Keratinocyte (primary cell): ENCODE measurements at regions not wholly inside any gene's neighbourhood (a gene's known extent, or its start where the extent isn't known, plus 50 kb on each side); places are given as distances from the start of the nearest gene placed in this dataset.

Experiments
- DNase-seq: peaks from one replicate; pipeline ENCODE4 v3.0.0-alpha.2; 2011; ENCODE audit warnings: low read depth, missing footprints, low spot score
- FAIRE-seq: peaks from 2 replicates; lab custom pipeline; 2011; peaks lifted over from hg19 to GRCh38; lab: Jason Lieb, UNC
- H2AFZ ChIP-seq: 2 replicates; pipeline ENCODE4 v1.6.0; 2012; ENCODE audit warnings: low read length, control low read depth, inconsistent platforms; ENCODE audit not compliant: control insufficient read depth
- H3K27ac ChIP-seq: 2 replicates; pipeline ENCODE4 v1.5.1; 2011; ENCODE audit warnings: low read length; ENCODE audit not compliant: control insufficient read depth, insufficient read depth
- H3K27me3 ChIP-seq: 3 replicates; pipeline ENCODE4 v1.6.0; 2011; ENCODE audit warnings: low read length; ENCODE audit not compliant: control insufficient read depth, insufficient read depth; ENCODE audit errors: extremely low read depth
- H3K36me3 ChIP-seq, 2 experiments: 2 replicates in 1 of 2; 3 replicates in 1 of 2; pipeline ENCODE4 v1.5.1; 2011; ENCODE audit warnings: low read length in 2 of 2, mild to moderate bottlenecking in 1 of 2; ENCODE audit not compliant: control insufficient read depth in 2 of 2, insufficient read depth in 2 of 2; ENCODE audit errors: extremely low read depth in 1 of 2
- H3K4me1 ChIP-seq: 3 replicates; pipeline ENCODE4 v1.5.1; 2011; ENCODE audit warnings: low read length; ENCODE audit not compliant: control insufficient read depth, insufficient read depth; ENCODE audit errors: extremely low read depth
- H3K4me2 ChIP-seq: 3 replicates; pipeline ENCODE4 v1.6.0; 2011; ENCODE audit warnings: low read depth, low read length; ENCODE audit not compliant: control insufficient read depth, insufficient read depth; ENCODE audit errors: extremely low read depth
- H3K4me3 ChIP-seq, 3 experiments: fragments of 200-600 bp in 1 of 3; sonication (generic) in 1 of 3; 2 replicates in 2 of 3; 3 replicates in 1 of 3; pipeline ENCODE4 v1.5.1; 2011 to 2016; ENCODE audit warnings: low read length in 3 of 3, mild to moderate bottlenecking in 3 of 3, control low read depth in 2 of 3, inconsistent platforms in 1 of 3, low read depth in 1 of 3, mixed read lengths in 1 of 3, mixed run types in 1 of 3, moderate library complexity in 1 of 3; ENCODE audit not compliant: control insufficient read depth in 2 of 3, insufficient read depth in 2 of 3; ENCODE audit errors: extremely low read depth in 1 of 3
- H3K79me2 ChIP-seq: 2 replicates; pipeline ENCODE4 v1.6.0; 2012; ENCODE audit warnings: low read length; ENCODE audit not compliant: control insufficient read depth, insufficient read depth
- H3K9ac ChIP-seq: 3 replicates; pipeline ENCODE4 v1.6.0; 2011; ENCODE audit warnings: low read length; ENCODE audit not compliant: control insufficient read depth, insufficient read depth; ENCODE audit errors: extremely low read depth
- H3K9me1 ChIP-seq: 3 replicates; pipeline ENCODE4 v1.6.0; 2011; ENCODE audit warnings: low read length; ENCODE audit not compliant: control insufficient read depth, insufficient read depth; ENCODE audit errors: extremely low read depth
- H3K9me3 ChIP-seq: 2 replicates; pipeline ENCODE4 v1.5.1; 2012; ENCODE audit warnings: low read depth, low read length; ENCODE audit not compliant: control insufficient read depth
- H4K20me1 ChIP-seq: 3 replicates; pipeline ENCODE4 v1.6.0; 2011; ENCODE audit warnings: low read length; ENCODE audit not compliant: control insufficient read depth, insufficient read depth; ENCODE audit errors: extremely low read depth
- CTCF ChIP-seq, 3 experiments: IDR thresholded peaks in 1 of 3; conservative IDR thresholded peaks in 1 of 3; optimal IDR thresholded peaks in 1 of 3; 2 replicates in 2 of 3; 3 replicates in 1 of 3; pipeline versions ENCODE3 to v1.5.1; 2011; ENCODE audit warnings: low read length in 3 of 3, mild to moderate bottlenecking in 3 of 3, moderate library complexity in 2 of 3, control low read depth in 1 of 3, inconsistent platforms in 1 of 3; ENCODE audit not compliant: insufficient read depth in 2 of 3; ENCODE audit errors: extremely low read depth in 1 of 3
- EZH2 ChIP-seq: IDR thresholded peaks from one replicate; pipeline ENCODE4 v1.6.1; 2012; ENCODE audit warnings: inconsistent platforms, mild to moderate bottlenecking, low read length, moderate library complexity
- dilution Hi-C: fragments of 300-500 bp; cut with MboI; formaldehyde crosslinking; loops from one replicate; pipeline ENCODE4 v1.7.0; 2020; ENCODE audit warnings: low sequenced_read_pairs; ENCODE audit not compliant: extremely low pct_ligation_motif_present

- Histone ChIP-seq H4K20me1 (no peaks in the 10 kb centered on the region), H3K4me1 (no peaks in the 10 kb centered on the region), H3K9ac (no peak overlapping the region), H2AFZ (no peak overlapping the region), H3K4me2 (no peak overlapping the region), H3K36me3 (no peaks in the 10 kb centered on the region), H3K9me1 (no peaks in the 10 kb centered on the region), H3K27me3 (no peaks in the 10 kb centered on the region), H3K79me2 (no peaks in the 10 kb centered on the region), H3K4me3 (no peak overlapping the region), H3K9me3 (no peaks in the 10 kb centered on the region), H3K27ac (no peak overlapping the region)
- FAIRE-seq, result no peak
- no peak for DNase-seq
- no peak for TF ChIP-seq CTCF (optimal IDR thresholded peaks at IDR 0.05 in 1 of 3, IDR thresholded peaks at IDR 0.05 in 1 of 3, conservative IDR thresholded peaks at IDR 0.05 in 1 of 3; ENCODE audit: extremely low read depth in 1 of 3, insufficient read depth in 2 of 3, low read length in 3 of 3)
- TF ChIP-seq EZH2, result no peak
- dilution Hi-C loops, result no loop called here
These were observed 435.9 kb downstream of the TMEM232 start for GRCh38 chr5:110290542-110290941.

DNA sequence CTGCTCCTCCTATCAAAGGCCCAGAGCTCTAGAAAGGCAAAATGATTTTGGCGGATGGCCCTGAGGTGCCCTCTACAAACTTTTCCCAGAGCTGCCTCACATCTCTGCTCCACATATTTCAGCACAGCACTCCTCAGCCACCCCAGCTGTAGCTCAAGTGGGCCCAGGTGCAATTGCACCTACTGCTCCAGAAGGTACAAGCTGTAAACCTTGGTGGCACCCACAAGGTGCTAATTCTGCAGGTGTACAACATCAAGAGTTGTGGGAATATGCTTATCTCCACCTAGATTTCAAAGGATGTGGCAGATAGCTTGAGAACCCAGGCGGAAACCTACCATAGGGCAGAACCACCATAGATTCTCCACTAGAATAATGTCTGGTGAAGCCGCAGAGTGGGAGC, 432.2 kb downstream of the TMEM232 start:
- Histone ChIP-seq H3K4me2 (no peak overlapping the region), H3K79me2 (no peaks in the 10 kb centered on the region), H3K27me3 (no peaks in the 10 kb centered on the region), H2AFZ (no peak overlapping the region), H3K9me1 (no peaks in the 10 kb centered on the region), H3K9ac (no peak overlapping the region), H3K36me3 (no peaks in the 10 kb centered on the region), H3K4me1 (no peaks in the 10 kb centered on the region), H3K27ac (no peak overlapping the region), H3K9me3 (no peaks in the 10 kb centered on the region), H4K20me1 (no peaks in the 10 kb centered on the region), H3K4me3 (no peak overlapping the region)
- TF ChIP-seq CTCF (optimal IDR thresholded peaks at IDR 0.05 in 1 of 3, IDR thresholded peaks at IDR 0.05 in 1 of 3, conservative IDR thresholded peaks at IDR 0.05 in 1 of 3; ENCODE audit: extremely low read depth in 1 of 3, insufficient read depth in 2 of 3, low read length in 3 of 3), result no peak
- TF ChIP-seq EZH2, result no peak
- DNase-seq (no peak), FAIRE-seq (no peak)
- dilution Hi-C loops, result no loop called here
